ACC112 (cell line): ENCODE measurements at regions not wholly inside any gene's neighbourhood (a gene's known extent, or its start where the extent isn't known, plus 50 kb on each side); places are given as distances from the start of the nearest gene placed in this dataset.

Experiments used
- H2AFZ ChIP-seq: fragments of 200-600 bp; sonication (generic); one replicate; pipeline ENCODE4 v1.6.0; 2017; ENCODE audit warnings: antibody characterized with exemption, low read length; ENCODE audit not compliant: unreplicated experiment
- H3K27ac ChIP-seq: fragments of 200-600 bp; sonication (generic); 2 replicates; pipeline ENCODE4 v1.5.1; 2014; ENCODE audit warnings: low read depth, mild to moderate bottlenecking, antibody characterized with exemption, low read length, moderate library complexity
- H3K27me3 ChIP-seq: fragments of 200-600 bp; sonication (generic); 2 replicates; pipeline ENCODE4 v1.6.1; 2014; ENCODE audit warnings: mild to moderate bottlenecking, antibody characterized with exemption, low read length, moderate library complexity, mixed read lengths; ENCODE audit not compliant: insufficient read depth
- H3K36me3 ChIP-seq: fragments of 200-600 bp; sonication (generic); 2 replicates; pipeline ENCODE4 v1.6.1; 2016; ENCODE audit warnings: mild to moderate bottlenecking, antibody characterized with exemption, low read length, moderate library complexity, mixed read lengths; ENCODE audit not compliant: insufficient read depth
- H3K4me1 ChIP-seq: fragments of 200-600 bp; sonication (generic); one replicate; pipeline ENCODE4 v1.6.1; 2016; ENCODE audit warnings: low read length, mixed read lengths; ENCODE audit not compliant: insufficient read depth, unreplicated experiment, control insufficient read depth
- H3K4me3 ChIP-seq: fragments of 200-600 bp; sonication (generic); 2 replicates; pipeline ENCODE4 v1.5.1; 2014; ENCODE audit warnings: mild to moderate bottlenecking, low read depth, low read length
- H3K79me2 ChIP-seq: fragments of 200-600 bp; sonication (generic); one replicate; pipeline ENCODE4 v1.6.0; 2016; ENCODE audit warnings: low read length; ENCODE audit not compliant: control insufficient read depth, unreplicated experiment, insufficient read depth

- no peaks in the 10 kb centered on the region for H3K4me1 ChIP-seq
- no peak overlapping the region for H3K4me3 ChIP-seq
- no peaks in the 10 kb centered on the region for H3K27me3 ChIP-seq
- no peaks in the 10 kb centered on the region for H3K36me3 ChIP-seq
- no peak overlapping the region for H3K27ac ChIP-seq
- H2AFZ ChIP-seq, result no peak overlapping the region
- H3K79me2 ChIP-seq, result no peaks in the 10 kb centered on the region
Observed at GRCh38 chr4:84286048-84286447, 213.0 kb downstream of the NKX6-1 start.

GRCh38 chr4:84279678-84280077 is 219.4 kb downstream of the NKX6-1 start:
- Histone ChIP-seq H3K79me2 (no peaks in the 10 kb centered on the region), H3K36me3 (no peaks in the 10 kb centered on the region), H3K27me3 (no peaks in the 10 kb centered on the region), H3K4me3 (no peak overlapping the region), H3K4me1 (no peaks in the 10 kb centered on the region), H3K27ac (no peak overlapping the region), H2AFZ (no peak overlapping the region)

- Histone ChIP-seq H3K4me1 (no peaks in the 10 kb centered on the region), H3K27me3 (no peaks in the 10 kb centered on the region), H3K27ac (no peak overlapping the region), H2AFZ (no peak overlapping the region), H3K79me2 (no peaks in the 10 kb centered on the region), H3K4me3 (no peak overlapping the region), H3K36me3 (no peaks in the 10 kb centered on the region)
Observed at GRCh38 chr4:84277923-84278322, 221.2 kb downstream of the NKX6-1 start.

- Histone ChIP-seq H3K27me3 (no peaks in the 10 kb centered on the region), H3K4me1 (no peaks in the 10 kb centered on the region), H3K36me3 (no peaks in the 10 kb centered on the region), H3K27ac (no peak overlapping the region), H2AFZ (no peak overlapping the region), H3K4me3 (no peak overlapping the region), H3K79me2 (no peaks in the 10 kb centered on the region)
Observed at GRCh38 chr4:84276752-84277151, 222.3 kb downstream of the NKX6-1 start.

- no peaks in the 10 kb centered on the region for H3K36me3 ChIP-seq
- no peak overlapping the region for H3K27ac ChIP-seq
- H3K4me1 ChIP-seq, result no peaks in the 10 kb centered on the region
- no peaks in the 10 kb centered on the region for H3K27me3 ChIP-seq
- no peak overlapping the region for H2AFZ ChIP-seq
- no peak overlapping the region for H3K4me3 ChIP-seq
- no peaks in the 10 kb centered on the region for H3K79me2 ChIP-seq
Observed at GRCh38 chr4:84269536-84270044, 229.5 kb downstream of the NKX6-1 start.

GRCh38 chr4:84264652-84265051 is 234.4 kb downstream of the NKX6-1 start:
- H3K79me2 ChIP-seq, result no peaks in the 10 kb centered on the region
- no peaks in the 10 kb centered on the region for H3K36me3 ChIP-seq
- H3K27me3 ChIP-seq, result peaks cover 3% of the 10 kb centered on the region; the same call in 1 of the 2 replicates
- no peak overlapping the region for H2AFZ ChIP-seq
- H3K27ac ChIP-seq, result no peak overlapping the region
- no peak overlapping the region for H3K4me3 ChIP-seq
- H3K4me1 ChIP-seq, result no peaks in the 10 kb centered on the region

- H3K27me3 ChIP-seq, result peaks cover 3% of the 10 kb centered on the region; the same call in 1 of the 2 replicates
- H3K36me3 ChIP-seq, result no peaks in the 10 kb centered on the region
- no peak overlapping the region for H3K4me3 ChIP-seq
- H3K27ac ChIP-seq, result no peak overlapping the region
- no peaks in the 10 kb centered on the region for H3K4me1 ChIP-seq
- no peaks in the 10 kb centered on the region for H3K79me2 ChIP-seq
- no peak overlapping the region for H2AFZ ChIP-seq
Observed at GRCh38 chr4:84263415-84263814, 235.7 kb downstream of the NKX6-1 start.

GRCh38 chr4:84260495-84260894 is 238.6 kb downstream of the NKX6-1 start:
- Histone ChIP-seq H3K79me2 (no peaks in the 10 kb centered on the region), H3K4me1 (no peaks in the 10 kb centered on the region), H2AFZ (no peak overlapping the region), H3K36me3 (no peaks in the 10 kb centered on the region), H3K4me3 (no peak overlapping the region), H3K27ac (no peak overlapping the region), H3K27me3 (peaks cover 3% of the 10 kb centered on the region; the same call in 1 of the 2 replicates)

- Histone ChIP-seq H3K27ac (no peak overlapping the region), H3K4me1 (no peaks in the 10 kb centered on the region), H2AFZ (no peak overlapping the region), H3K4me3 (no peak overlapping the region), H3K79me2 (no peaks in the 10 kb centered on the region), H3K36me3 (no peaks in the 10 kb centered on the region), H3K27me3 (peaks cover 7% of the 10 kb centered on the region)
Observed at GRCh38 chr4:84258905-84259830, 239.9 kb downstream of the NKX6-1 start.

- Histone ChIP-seq H3K79me2 (no peaks in the 10 kb centered on the region), H3K4me3 (no peak overlapping the region), H3K27ac (no peak overlapping the region), H2AFZ (no peak overlapping the region), H3K4me1 (no peaks in the 10 kb centered on the region), H3K36me3 (no peaks in the 10 kb centered on the region), H3K27me3 (peaks cover 4% of the 10 kb centered on the region; the same call in 1 of the 2 replicates)
Observed at GRCh38 chr4:84254537-84254936, 244.6 kb downstream of the NKX6-1 start.

GRCh38 chr4:84249521-84249920 is 249.6 kb downstream of the NKX6-1 start:
- Histone ChIP-seq H3K4me3 (no peak overlapping the region), H3K36me3 (no peaks in the 10 kb centered on the region), H3K79me2 (no peaks in the 10 kb centered on the region), H2AFZ (no peak overlapping the region), H3K4me1 (no peaks in the 10 kb centered on the region), H3K27me3 (peaks cover 4% of the 10 kb centered on the region; the same call in 1 of the 2 replicates), H3K27ac (no peak overlapping the region)
